HUES6 (cell line): ENCODE measurements at regions not wholly inside any gene's neighbourhood (a gene's known extent, or its start where the extent isn't known, plus 50 kb on each side); places are given as distances from the start of the nearest gene placed in this dataset.
"Not testable (repeated sequence)": the region's sequence is repeated elsewhere in the genome, so short reads cannot be mapped to it uniquely, and the experiment has no call there.

Experiments
- H3K27ac ChIP-seq: 2 replicates; pipeline ENCODE4 v1.7.0; 2013; ENCODE audit warnings: low read depth, mild to moderate bottlenecking, low read length, inconsistent platforms
- H3K27me3 ChIP-seq: 2 replicates; pipeline ENCODE4 v1.6.1; 2013; ENCODE audit warnings: low read length; ENCODE audit not compliant: control insufficient read depth, insufficient read depth
- H3K36me3 ChIP-seq: 2 replicates; pipeline ENCODE4 v1.6.1; 2013; ENCODE audit warnings: low read length; ENCODE audit not compliant: control insufficient read depth, insufficient read depth
- H3K4me1 ChIP-seq: 2 replicates; pipeline ENCODE4 v1.6.1; 2013; ENCODE audit warnings: low read length; ENCODE audit not compliant: control insufficient read depth, insufficient read depth
- H3K4me3 ChIP-seq: 2 replicates; pipeline ENCODE4 v1.5.1; 2013; ENCODE audit warnings: low read depth, low read length
- H3K9ac ChIP-seq: one replicate; pipeline ENCODE4 v1.6.1; 2013; ENCODE audit warnings: mild to moderate bottlenecking, low read length
- H3K9me3 ChIP-seq: 2 replicates; pipeline ENCODE4 v1.6.1; 2013; ENCODE audit warnings: low read depth, low read length; ENCODE audit not compliant: control insufficient read depth, insufficient read depth

- H3K27me3 ChIP-seq: no peaks in the 10 kb centered on the region
- no peaks in the 10 kb centered on the region for H3K36me3 ChIP-seq
- no peaks in the 10 kb centered on the region for H3K4me1 ChIP-seq
- H3K9ac ChIP-seq: no peak overlapping the region
- H3K9me3 ChIP-seq: no peaks in the 10 kb centered on the region
- no peak overlapping the region for H3K4me3 ChIP-seq
- no peak overlapping the region for H3K27ac ChIP-seq
Observed at GRCh38 chr10:64873959-64874358, 1352.8 kb downstream of the REEP3 start.

- no peak overlapping the region for H3K27ac ChIP-seq
- no peaks in the 10 kb centered on the region for H3K4me1 ChIP-seq
- no peak overlapping the region for H3K9ac ChIP-seq
- H3K4me3 ChIP-seq: no peak overlapping the region
- no peaks in the 10 kb centered on the region for H3K27me3 ChIP-seq
- no peaks in the 10 kb centered on the region for H3K36me3 ChIP-seq
- no peaks in the 10 kb centered on the region for H3K9me3 ChIP-seq
Observed at GRCh38 chr10:64880546-64880945, 1359.3 kb downstream of the REEP3 start.

- H3K9me3 ChIP-seq: no peaks in the 10 kb centered on the region
- no peaks in the 10 kb centered on the region for H3K36me3 ChIP-seq
- H3K27me3 ChIP-seq: no peaks in the 10 kb centered on the region
- no peak overlapping the region for H3K9ac ChIP-seq
- no peaks in the 10 kb centered on the region for H3K4me1 ChIP-seq
- H3K27ac ChIP-seq: no peak overlapping the region
- no peak overlapping the region for H3K4me3 ChIP-seq
Observed at GRCh38 chr10:64881257-64881656, 1360.1 kb downstream of the REEP3 start.

GRCh38 chr10:64896582-64896981 lies 1375.4 kb downstream of the REEP3 start:
- no peak overlapping the region for H3K9ac ChIP-seq
- no peaks in the 10 kb centered on the region for H3K9me3 ChIP-seq
- H3K27ac ChIP-seq: no peak overlapping the region
- no peak overlapping the region for H3K4me3 ChIP-seq
- H3K36me3 ChIP-seq: no peaks in the 10 kb centered on the region
- no peaks in the 10 kb centered on the region for H3K27me3 ChIP-seq
- no peaks in the 10 kb centered on the region for H3K4me1 ChIP-seq

GRCh38 chr10:64906311-64906710 lies 1385.1 kb downstream of the REEP3 start:
- not testable (repeated sequence) for H3K4me3 ChIP-seq, H3K36me3 ChIP-seq, H3K27me3 ChIP-seq, H3K27ac ChIP-seq, H3K9ac ChIP-seq, H3K9me3 ChIP-seq, H3K4me1 ChIP-seq

GRCh38 chr10:64924306-64924705 lies 1403.1 kb downstream of the REEP3 start:
- H3K27me3 ChIP-seq, H3K36me3 ChIP-seq, H3K27ac ChIP-seq, H3K9me3 ChIP-seq, H3K4me1 ChIP-seq: not testable (repeated sequence)
- peak overlapping the region; percentile 76 for H3K4me3 ChIP-seq
- H3K9ac ChIP-seq: peak overlapping the region; percentile 68

GRCh38 chr10:64952042-64952441 lies 1430.8 kb downstream of the REEP3 start:
- H3K9ac ChIP-seq: no peak overlapping the region

GRCh38 chr10:64956441-64956840 lies 1435.2 kb downstream of the REEP3 start:
- Histone ChIP-seq H3K4me1 (no peaks in the 10 kb centered on the region), H3K9me3 (peaks cover 5% of the 10 kb centered on the region; the same call in 1 of the 2 replicates), H3K4me3 (no peak overlapping the region), H3K36me3 (no peaks in the 10 kb centered on the region), H3K27ac (no peak overlapping the region), H3K9ac (no peak overlapping the region), H3K27me3 (no peaks in the 10 kb centered on the region)

More at GRCh38 chr10:64952042-64952441, 1430.8 kb downstream of the REEP3 start:
- no peaks in the 10 kb centered on the region for H3K27me3 ChIP-seq
- no peaks in the 10 kb centered on the region for H3K36me3 ChIP-seq
- no peak overlapping the region for H3K27ac ChIP-seq
- no peak overlapping the region for H3K4me3 ChIP-seq
- H3K4me1 ChIP-seq: no peaks in the 10 kb centered on the region
- H3K9me3 ChIP-seq: peaks cover 5% of the 10 kb centered on the region; the same call in 1 of the 2 replicates

- H3K36me3 ChIP-seq: no peaks in the 10 kb centered on the region
- no peaks in the 10 kb centered on the region; the same call in none of the 2 replicates for H3K9me3 ChIP-seq
- H3K4me3 ChIP-seq: no peak overlapping the region
- H3K27me3 ChIP-seq: no peaks in the 10 kb centered on the region
- H3K27ac ChIP-seq: no peak overlapping the region
- H3K4me1 ChIP-seq: no peaks in the 10 kb centered on the region
- no peak overlapping the region for H3K9ac ChIP-seq
Observed at GRCh38 chr10:64959116-64959515, 1437.9 kb downstream of the REEP3 start.

- no peak overlapping the region for H3K9ac ChIP-seq
- H3K27ac ChIP-seq: no peak overlapping the region
- no peaks in the 10 kb centered on the region for H3K4me1 ChIP-seq
- H3K4me3 ChIP-seq: no peak overlapping the region
- peaks cover 4% of the 10 kb centered on the region; the same call in 1 of the 2 replicates for H3K9me3 ChIP-seq
- no peaks in the 10 kb centered on the region for H3K36me3 ChIP-seq
- no peaks in the 10 kb centered on the region for H3K27me3 ChIP-seq
Observed at GRCh38 chr10:64959883-64960282, 1438.7 kb downstream of the REEP3 start.

- no peaks in the 10 kb centered on the region for H3K27me3 ChIP-seq
- no peak overlapping the region for H3K9ac ChIP-seq
- H3K9me3 ChIP-seq: no peaks in the 10 kb centered on the region
- H3K27ac ChIP-seq: no peak overlapping the region
- H3K4me1 ChIP-seq: no peaks in the 10 kb centered on the region
- H3K36me3 ChIP-seq: no peaks in the 10 kb centered on the region
- no peak overlapping the region for H3K4me3 ChIP-seq
Observed at GRCh38 chr10:64973391-64973790, 1452.2 kb downstream of the REEP3 start.

- no peak overlapping the region for H3K27ac ChIP-seq
- H3K27me3 ChIP-seq: no peaks in the 10 kb centered on the region
- no peaks in the 10 kb centered on the region for H3K36me3 ChIP-seq
- H3K4me3 ChIP-seq: no peak overlapping the region
- H3K9me3 ChIP-seq: no peaks in the 10 kb centered on the region
- no peak overlapping the region for H3K9ac ChIP-seq
- H3K4me1 ChIP-seq: no peaks in the 10 kb centered on the region
Observed at GRCh38 chr10:64976150-64976549, 1454.9 kb downstream of the REEP3 start.
